Breast epithelium (tissue), 4 donors: ENCODE measurements at regions not wholly inside any gene's neighbourhood (a gene's known extent, or its start where the extent isn't known, plus 50 kb on each side); places are given as distances from the start of the nearest gene placed in this dataset.

Experiments used
- DNase-seq, 2 donors: peaks; one replicate each; pipeline ENCODE4 v3.0.0-alpha.2; 2019; ENCODE audit warnings: low spot score in 2 of 2
- H3K27ac ChIP-seq, 2 donors: fragments of 200-600 bp; sonication (generic) in 1 of 2; one replicate each; pipeline ENCODE4 v1.5.1; 2016 to 2019; ENCODE audit warnings: mild to moderate bottlenecking in 1 of 2
- H3K27me3 ChIP-seq, 2 donors: fragments of 200-600 bp; sonication (generic) in 1 of 2; one replicate each; pipeline versions ENCODE4 v1.5.1 to v1.6.0; 2017 to 2019; ENCODE audit warnings: control low read depth in 1 of 2, mild to moderate bottlenecking in 1 of 2
- H3K36me3 ChIP-seq: fragments of 200-600 bp; one replicate; pipeline ENCODE4 v1.5.1; 2019
- H3K4me1 ChIP-seq, 2 donors: fragments of 200-600 bp; sonication (generic); one replicate each; pipeline ENCODE4 v1.5.1; 2016 to 2019; ENCODE audit warnings: control low read depth in 1 of 2
- H3K4me3 ChIP-seq, 3 donors: fragments of 200-600 bp; sonication (generic); 1 replicate in 2 of 3; 2 replicates in 1 of 3; pipeline ENCODE4 v1.5.1; 2016 to 2019; ENCODE audit warnings: mild to moderate bottlenecking in 3 of 3, moderate library complexity in 2 of 3
- H3K9me3 ChIP-seq, 2 donors: fragments of 200-600 bp; sonication (generic) in 1 of 2; one replicate each; pipeline ENCODE4 v1.5.1; 2016 to 2019; ENCODE audit warnings: control low read depth in 1 of 2
- POLR2A ChIP-seq: fragments of 450-650 bp; IDR thresholded peaks from one replicate; pipeline ENCODE4 v1.6.1; 2016; ENCODE audit warnings: antibody characterized with exemption, mild to moderate bottlenecking, moderate library complexity
- POLR2AphosphoS5 ChIP-seq, 3 donors: sonication (generic); formaldehyde crosslinking; IDR thresholded peaks; one replicate each; pipeline ENCODE4 v1.6.1; 2017; ENCODE audit warnings: antibody characterized with exemption in 3 of 3
- intact Hi-C: fragments of 100-400 bp; cut with DNase I; formaldehyde crosslinking; loops from one replicate; pipeline ENCODE4 v1.15.1; 2023; ENCODE audit warnings: low total_unique reads
- TF ChIP-seq, protein P1 (sequence below), 3 donors: fragments of 450-650 bp; IDR thresholded peaks; one replicate each; pipeline ENCODE4 v1.5.1; 2016 to 2017; ENCODE audit warnings: antibody characterized with exemption in 3 of 3, mild to moderate bottlenecking in 3 of 3, moderate library complexity in 3 of 3

DNA sequence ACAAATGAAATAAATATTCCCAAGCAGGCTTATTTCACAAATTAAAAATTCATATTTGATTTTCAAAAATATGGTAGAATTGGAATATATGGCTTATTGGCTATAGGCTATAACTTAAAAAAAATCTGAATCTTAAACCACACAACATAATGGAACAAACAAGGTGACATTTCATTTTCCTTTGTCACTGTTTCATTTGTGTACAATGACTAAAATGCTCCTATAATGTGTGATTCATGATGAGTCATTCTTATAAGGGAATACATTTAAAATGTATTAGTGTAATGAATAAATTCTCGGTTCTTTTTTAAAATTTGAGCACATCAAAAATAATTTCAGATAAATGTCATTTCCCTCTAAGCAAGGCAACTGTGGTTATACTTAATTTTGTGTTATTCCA, 148.0 kb upstream of the ANK3 start:
- Histone ChIP-seq H3K4me1 (no peaks in the 10 kb centered on the region), H3K36me3 (no peaks in the 10 kb centered on the region), H3K4me3 (no peak overlapping the region), H3K27me3 (no peaks in the 10 kb centered on the region), H3K9me3 (no peaks in the 10 kb centered on the region), H3K27ac (no peak overlapping the region)
- DNase-seq = no peak
- intact Hi-C loops = no loop called here
- TF ChIP-seq POLR2A (no peak), POLR2AphosphoS5 (IDR thresholded peaks at IDR 0.05) (no peak)
- TF ChIP-seq, protein P1, sequence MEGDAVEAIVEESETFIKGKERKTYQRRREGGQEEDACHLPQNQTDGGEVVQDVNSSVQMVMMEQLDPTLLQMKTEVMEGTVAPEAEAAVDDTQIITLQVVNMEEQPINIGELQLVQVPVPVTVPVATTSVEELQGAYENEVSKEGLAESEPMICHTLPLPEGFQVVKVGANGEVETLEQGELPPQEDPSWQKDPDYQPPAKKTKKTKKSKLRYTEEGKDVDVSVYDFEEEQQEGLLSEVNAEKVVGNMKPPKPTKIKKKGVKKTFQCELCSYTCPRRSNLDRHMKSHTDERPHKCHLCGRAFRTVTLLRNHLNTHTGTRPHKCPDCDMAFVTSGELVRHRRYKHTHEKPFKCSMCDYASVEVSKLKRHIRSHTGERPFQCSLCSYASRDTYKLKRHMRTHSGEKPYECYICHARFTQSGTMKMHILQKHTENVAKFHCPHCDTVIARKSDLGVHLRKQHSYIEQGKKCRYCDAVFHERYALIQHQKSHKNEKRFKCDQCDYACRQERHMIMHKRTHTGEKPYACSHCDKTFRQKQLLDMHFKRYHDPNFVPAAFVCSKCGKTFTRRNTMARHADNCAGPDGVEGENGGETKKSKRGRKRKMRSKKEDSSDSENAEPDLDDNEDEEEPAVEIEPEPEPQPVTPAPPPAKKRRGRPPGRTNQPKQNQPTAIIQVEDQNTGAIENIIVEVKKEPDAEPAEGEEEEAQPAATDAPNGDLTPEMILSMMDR (IDR thresholded peaks at IDR 0.05) = no peak

DNA sequence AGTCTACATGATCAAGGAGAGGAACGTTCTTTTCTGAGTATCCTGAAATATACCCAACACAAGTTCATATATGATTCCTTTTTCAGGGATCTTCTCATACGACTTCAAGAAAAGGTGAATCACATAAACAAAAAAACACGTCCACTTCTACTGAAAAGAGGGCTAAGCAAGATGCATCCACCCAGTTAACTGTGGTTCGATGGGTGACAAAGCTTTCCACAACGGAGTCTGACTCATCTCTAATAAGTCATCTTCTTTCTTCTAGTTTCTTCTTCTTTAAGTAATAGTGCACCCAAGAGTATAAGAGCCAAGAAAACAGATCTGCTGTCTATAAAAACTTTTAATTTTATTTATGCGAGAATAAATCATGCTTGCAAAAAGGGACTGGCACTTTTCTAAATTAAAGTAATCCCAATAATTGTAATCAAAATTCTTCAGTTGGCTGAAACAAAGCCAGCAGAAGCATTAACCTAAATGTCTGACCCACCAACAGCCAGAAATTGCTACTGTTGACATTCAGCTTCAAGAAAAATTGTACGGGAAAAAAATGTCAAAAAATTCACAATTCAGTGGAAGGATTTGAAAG, 146.9 kb upstream of the ANK3 start:
- H3K27ac ChIP-seq = no peak overlapping the region
- H3K4me1 ChIP-seq = no peaks in the 10 kb centered on the region
- H3K4me3 ChIP-seq = no peak overlapping the region
- no peaks in the 10 kb centered on the region for H3K9me3 ChIP-seq
- no peaks in the 10 kb centered on the region for H3K27me3 ChIP-seq
- no peak for TF ChIP-seq POLR2AphosphoS5 (IDR thresholded peaks at IDR 0.05)
- TF ChIP-seq, protein P1 (IDR thresholded peaks at IDR 0.05) = no peak
- TF ChIP-seq POLR2A = no peak
- H3K36me3 ChIP-seq = no peaks in the 10 kb centered on the region
- no peak for DNase-seq
- intact Hi-C loops = no loop called here

DNA sequence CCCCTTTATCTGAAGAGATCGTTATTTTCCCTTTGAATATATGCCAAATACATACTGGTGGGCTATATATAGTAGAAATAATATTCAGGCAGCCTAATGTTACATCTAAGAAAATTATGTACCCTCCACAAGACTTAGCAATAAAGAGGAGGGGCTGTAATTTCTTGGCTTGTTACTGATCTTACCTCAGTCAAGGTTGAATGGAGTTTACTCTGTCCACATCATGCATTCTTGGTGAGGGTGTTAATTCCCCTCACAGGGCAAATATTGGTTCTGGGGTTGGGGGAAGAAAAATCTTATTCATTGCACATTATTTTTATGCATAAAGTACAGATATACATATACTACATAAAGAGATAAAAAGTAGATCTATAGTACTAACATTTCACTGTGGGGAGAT, 145.8 kb upstream of the ANK3 start:
- Histone ChIP-seq H3K4me3 (no peak overlapping the region), H3K27me3 (no peaks in the 10 kb centered on the region), H3K4me1 (no peaks in the 10 kb centered on the region), H3K9me3 (no peaks in the 10 kb centered on the region), H3K36me3 (no peaks in the 10 kb centered on the region), H3K27ac (no peak overlapping the region)
- intact Hi-C loops = no loop called here
- DNase-seq = no peak
- TF ChIP-seq POLR2A (no peak), POLR2AphosphoS5 (IDR thresholded peaks at IDR 0.05) (no peak)
- TF ChIP-seq, protein P1 (IDR thresholded peaks at IDR 0.05) = no peak

DNA sequence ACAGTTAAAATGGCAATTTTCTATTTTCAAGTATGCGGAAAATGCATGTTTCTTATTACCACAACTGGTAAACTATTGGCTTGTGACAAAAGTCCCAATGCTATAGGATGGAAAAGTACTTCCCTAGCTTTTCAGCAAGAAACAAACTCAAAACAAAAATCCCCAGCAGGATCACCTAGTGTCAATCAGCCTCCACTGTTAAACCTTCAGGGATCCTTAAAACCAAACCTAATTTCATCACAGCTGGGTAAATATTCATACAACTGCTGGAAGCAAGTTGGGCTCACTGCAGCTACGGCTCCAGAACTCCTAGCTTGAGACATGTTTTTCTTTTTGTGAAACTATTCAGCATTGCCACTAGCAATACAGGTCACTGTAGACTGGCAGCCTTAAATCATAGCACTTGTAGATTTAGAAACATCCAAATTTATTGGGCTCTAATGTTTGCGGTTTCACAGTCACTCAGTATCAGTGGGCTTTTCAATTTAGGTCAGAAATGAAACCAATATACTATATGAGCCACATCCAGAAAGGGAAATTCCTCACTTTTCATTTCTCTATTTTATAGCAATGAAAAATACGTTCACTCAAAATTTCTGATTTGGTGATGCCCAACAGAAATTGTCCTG, 145.2 kb upstream of the ANK3 start:
- Histone ChIP-seq H3K36me3 (no peaks in the 10 kb centered on the region), H3K27ac (no peak overlapping the region), H3K9me3 (no peaks in the 10 kb centered on the region), H3K4me1 (no peaks in the 10 kb centered on the region), H3K27me3 (no peaks in the 10 kb centered on the region), H3K4me3 (no peak overlapping the region)
- DNase-seq = no peak
- TF ChIP-seq POLR2AphosphoS5 (IDR thresholded peaks at IDR 0.05) (no peak), POLR2A (no peak)
- TF ChIP-seq, protein P1 (IDR thresholded peaks at IDR 0.05) = no peak
- intact Hi-C loops = no loop called here

DNA sequence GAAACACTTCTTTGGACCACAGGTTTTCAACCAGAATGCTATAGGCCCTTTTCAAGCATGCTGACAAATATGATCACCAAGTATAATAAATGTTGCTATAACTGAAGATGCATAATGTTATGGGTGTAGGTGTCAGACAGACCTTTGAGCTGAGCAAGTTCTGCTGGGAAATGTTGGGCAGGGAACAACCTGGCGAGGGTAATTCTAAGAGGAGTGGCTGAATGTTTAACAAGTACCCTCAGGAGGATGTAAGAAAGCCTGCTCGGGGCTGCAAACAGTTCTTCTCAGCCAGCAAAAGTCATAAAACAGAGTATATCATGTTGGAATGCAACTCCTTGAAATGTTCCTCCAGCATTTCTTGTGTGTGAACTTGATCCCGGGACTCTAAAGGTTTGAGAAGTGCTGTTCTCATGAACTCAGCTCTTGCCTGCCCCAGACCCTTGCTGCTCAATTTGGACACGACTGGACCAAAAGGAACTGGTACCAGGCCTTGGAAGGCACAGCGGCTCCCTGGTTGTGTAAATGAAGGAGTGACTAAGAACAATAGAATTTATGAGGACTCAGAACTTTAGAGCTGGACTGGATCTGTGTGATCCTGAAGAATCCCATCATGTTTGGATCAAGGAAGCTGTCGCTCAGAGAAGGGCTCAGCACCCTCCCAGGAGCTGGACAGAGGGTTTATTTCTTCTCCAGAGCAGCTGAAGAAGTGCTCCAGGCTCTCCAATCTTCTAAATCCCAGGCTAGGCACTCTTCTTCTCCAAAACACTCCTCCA, 143.2 kb upstream of the ANK3 start:
- intact Hi-C loops = no loop called here
- H3K27ac ChIP-seq = no peak overlapping the region

More for the DNA sequence above, 143.2 kb upstream of the ANK3 start:
- H3K4me3 ChIP-seq = no peak overlapping the region
- H3K9me3 ChIP-seq = no peaks in the 10 kb centered on the region
- no peaks in the 10 kb centered on the region for H3K36me3 ChIP-seq
- no peak for DNase-seq
- H3K27me3 ChIP-seq = no peaks in the 10 kb centered on the region
- H3K4me1 ChIP-seq = no peaks in the 10 kb centered on the region
- TF ChIP-seq POLR2AphosphoS5 (IDR thresholded peaks at IDR 0.05) (no peak), POLR2A (no peak)
- TF ChIP-seq, protein P1 (IDR thresholded peaks at IDR 0.05) = no peak
